Thymus (tissue), 11 donors: ENCODE measurements at regions not wholly inside any gene's neighbourhood (a gene's known extent, or its start where the extent isn't known, plus 50 kb on each side); places are given as distances from the start of the nearest gene placed in this dataset.

Experiments
- DNase-seq, 9 donors: peaks; one replicate each; pipeline ENCODE4 v3.0.0-alpha.2; 2013; ENCODE audit warnings: low spot score in 9 of 9, low read depth in 6 of 9, missing footprints in 1 of 9
- H3K27ac ChIP-seq, 2 donors: one replicate each; pipeline ENCODE4 v1.5.1; 2013; ENCODE audit warnings: control low read depth in 1 of 2, low read depth in 1 of 2, low read length in 1 of 2, mild to moderate bottlenecking in 1 of 2, moderate library complexity in 1 of 2
- H3K27me3 ChIP-seq, 2 donors: one replicate each; pipeline ENCODE4 v1.5.1; 2013; ENCODE audit warnings: low read length in 1 of 2; ENCODE audit not compliant: control insufficient read depth in 2 of 2, insufficient read depth in 1 of 2
- H3K36me3 ChIP-seq, 2 donors: one replicate each; pipeline ENCODE4 v1.5.1; 2013; ENCODE audit warnings: low read length in 1 of 2, mild to moderate bottlenecking in 1 of 2, moderate library complexity in 1 of 2; ENCODE audit not compliant: control insufficient read depth in 2 of 2, insufficient read depth in 2 of 2
- H3K4me1 ChIP-seq, 2 donors: one replicate each; pipeline ENCODE4 v1.5.1; 2013; ENCODE audit warnings: low read length in 2 of 2; ENCODE audit not compliant: control insufficient read depth in 2 of 2, insufficient read depth in 2 of 2
- H3K4me3 ChIP-seq, 2 donors: one replicate each; pipeline ENCODE4 v1.5.1; 2013; ENCODE audit warnings: low read length in 2 of 2, control low read depth in 1 of 2, mild to moderate bottlenecking in 1 of 2
- H3K9me3 ChIP-seq, 2 donors: one replicate each; pipeline ENCODE4 v1.5.1; 2013; ENCODE audit warnings: low read length in 1 of 2, mild to moderate bottlenecking in 1 of 2; ENCODE audit not compliant: control insufficient read depth in 2 of 2, insufficient read depth in 1 of 2
- WGBS: extraction: QIAGEN DNeasy Blood & Tissue Kit; methylation state at CpG from one replicate; pipeline ENCODE4 v1.1.7; 2013; 5-methylcytosine and 5-hydroxymethylcytosine counted together
- donor health status: healthy.

DNA sequence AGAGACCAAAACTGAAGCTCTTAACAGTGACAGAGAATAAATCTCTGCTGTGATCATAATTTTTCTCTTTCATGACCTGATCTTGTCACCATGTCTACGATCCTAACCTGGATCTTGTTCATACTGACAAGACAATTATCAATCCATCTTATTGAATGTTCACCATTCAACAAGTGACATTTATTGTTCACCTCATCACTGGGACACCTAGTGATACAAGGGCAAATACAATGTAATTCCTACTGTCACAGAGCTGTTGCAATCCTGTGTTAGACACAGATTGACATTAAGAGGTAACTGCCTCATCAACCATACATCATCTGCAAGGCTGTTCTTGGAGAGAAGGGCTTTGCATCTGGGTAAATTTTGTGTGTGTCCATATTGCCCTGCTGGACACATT is 942.4 kb upstream of the PRR20A start:
- Histone ChIP-seq H3K36me3 (no peaks in the 10 kb centered on the region), H3K4me1 (no peaks in the 10 kb centered on the region), H3K27me3 (no peaks in the 10 kb centered on the region), H3K9me3 (no peaks in the 10 kb centered on the region), H3K27ac (no peak overlapping the region), H3K4me3 (no peak overlapping the region)
- no peak for DNase-seq
- 81% methylated on average over 1 of the region's 1 CpG for WGBS

DNA sequence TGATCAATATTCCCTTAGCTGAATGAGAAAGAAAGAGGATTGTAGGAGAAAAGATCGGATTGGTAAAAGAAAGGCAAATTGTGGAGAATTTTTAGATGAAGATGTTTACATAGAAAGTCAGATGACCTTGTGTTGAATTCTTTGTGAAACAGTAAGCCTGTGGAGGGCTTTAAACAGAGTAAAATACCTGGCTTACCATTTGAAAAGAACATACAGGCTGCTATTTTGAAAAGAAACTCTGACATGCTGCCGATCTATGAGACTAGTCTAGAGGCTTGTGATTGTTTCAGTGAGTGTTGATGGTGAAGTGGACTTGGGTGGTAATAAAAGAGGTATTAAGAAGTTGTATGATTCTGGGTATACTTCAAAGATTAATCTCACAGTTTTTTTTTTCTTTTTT is 938.9 kb upstream of the PRR20A start:
- Histone ChIP-seq H3K4me1 (no peaks in the 10 kb centered on the region), H3K36me3 (no peaks in the 10 kb centered on the region), H3K27ac (no peak overlapping the region), H3K4me3 (no peak overlapping the region), H3K9me3 (no peaks in the 10 kb centered on the region), H3K27me3 (no peaks in the 10 kb centered on the region)
- DNase-seq: no peak
- 64% methylated on average over 2 of the region's 2 CpGs for WGBS

- Histone ChIP-seq H3K9me3 (peaks cover 0 to 1% of the 10 kb centered on the region in 2 donors), H3K4me3 (no peak overlapping the region), H3K27me3 (no peaks in the 10 kb centered on the region), H3K4me1 (no peaks in the 10 kb centered on the region), H3K27ac (no peak overlapping the region), H3K36me3 (no peaks in the 10 kb centered on the region)
- no peak for DNase-seq
- 96% methylated on average over 1 of the region's 1 CpG for WGBS
Observed at GRCh38 chr13:56216221-56216620, 924.5 kb upstream of the PRR20A start.

GRCh38 chr13:56247692-56248091 is 893.0 kb upstream of the PRR20A start:
- WGBS: 89% methylated on average over 2 of the region's 2 CpGs
- Histone ChIP-seq H3K9me3 (peaks cover 0 to 8% of the 10 kb centered on the region in 2 donors), H3K36me3 (no peaks in the 10 kb centered on the region), H3K27me3 (no peaks in the 10 kb centered on the region), H3K27ac (no peak overlapping the region), H3K4me3 (no peak overlapping the region), H3K4me1 (no peaks in the 10 kb centered on the region)
- no peak for DNase-seq

- H3K36me3 ChIP-seq: no peaks in the 10 kb centered on the region
- H3K4me1 ChIP-seq: no peaks in the 10 kb centered on the region
- H3K27me3 ChIP-seq: no peaks in the 10 kb centered on the region
- no peaks in the 10 kb centered on the region for H3K9me3 ChIP-seq
- WGBS: 81% methylated on average over 1 of the region's 1 CpG
- H3K4me3 ChIP-seq: no peak overlapping the region
- DNase-seq: no peak
- no peak overlapping the region for H3K27ac ChIP-seq
Observed at GRCh38 chr13:56271686-56272085, 869.0 kb upstream of the PRR20A start.

DNA sequence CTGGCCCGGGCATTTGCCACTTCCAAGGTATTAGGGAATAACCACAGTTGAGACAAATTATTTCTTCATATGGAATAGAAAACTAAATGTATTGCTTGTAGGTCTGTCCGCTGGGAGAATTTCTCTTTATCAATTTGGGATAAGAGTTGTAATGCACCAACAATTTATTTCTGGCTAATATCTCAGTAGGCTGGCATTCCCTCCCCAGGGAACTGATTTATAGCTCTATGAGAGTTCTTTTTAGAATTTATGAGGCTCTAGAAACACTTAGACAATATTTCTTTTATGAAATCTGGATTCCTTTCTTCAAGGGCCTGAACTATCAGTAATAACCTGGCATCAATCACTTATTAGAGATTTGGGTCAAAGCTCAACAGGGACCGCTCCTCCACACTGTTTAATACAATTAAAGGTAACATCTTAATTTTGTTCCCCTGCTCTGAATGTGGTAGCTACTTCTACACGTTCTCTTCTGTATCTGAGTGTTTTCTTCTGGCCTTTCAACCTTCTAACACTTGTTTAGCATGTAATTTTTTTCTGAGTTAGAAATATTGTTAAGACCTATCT is 857.4 kb upstream of the PRR20A start:
- DNase-seq: no peak
- Histone ChIP-seq H3K36me3 (no peaks in the 10 kb centered on the region), H3K27ac (no peak overlapping the region), H3K4me1 (no peaks in the 10 kb centered on the region), H3K4me3 (no peak overlapping the region), H3K9me3 (no peaks in the 10 kb centered on the region), H3K27me3 (no peaks in the 10 kb centered on the region)
- WGBS: 82% methylated on average over 4 of the region's 4 CpGs

DNA sequence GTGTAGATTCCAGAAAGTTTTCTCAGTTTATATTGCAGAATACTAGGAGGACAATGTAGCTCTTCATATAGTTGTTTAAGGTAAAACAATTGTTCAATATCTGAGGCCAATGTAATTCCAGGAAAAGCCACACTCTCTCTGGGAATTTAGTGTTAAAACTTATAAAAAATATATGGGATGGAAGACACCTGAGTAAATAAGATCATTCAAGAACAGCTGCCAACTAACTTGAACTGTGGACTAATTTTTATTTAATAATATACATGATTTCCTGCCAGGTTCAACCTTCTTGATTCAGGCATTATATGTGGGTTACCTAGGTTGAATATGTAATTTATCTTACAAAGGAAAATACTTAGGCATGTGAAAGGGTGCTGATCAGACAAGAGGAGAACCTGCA is 841.1 kb upstream of the PRR20A start:
- no peaks in the 10 kb centered on the region for H3K4me1 ChIP-seq
- H3K36me3 ChIP-seq: no peaks in the 10 kb centered on the region

GRCh38 chr13:56314765-56315164 is 826.0 kb upstream of the PRR20A start:
- no peak for DNase-seq
- 52% methylated on average over 3 of the region's 3 CpGs for WGBS
- Histone ChIP-seq H3K9me3 (no peaks in the 10 kb centered on the region), H3K4me3 (no peak overlapping the region), H3K27ac (no peak overlapping the region), H3K36me3 (no peaks in the 10 kb centered on the region), H3K4me1 (no peaks in the 10 kb centered on the region), H3K27me3 (no peaks in the 10 kb centered on the region)

More for the DNA sequence above, 841.1 kb upstream of the PRR20A start:
- H3K27me3 ChIP-seq: no peaks in the 10 kb centered on the region
- H3K27ac ChIP-seq: no peak overlapping the region
- no peak for DNase-seq
- H3K4me3 ChIP-seq: no peak overlapping the region
- H3K9me3 ChIP-seq: no peaks in the 10 kb centered on the region

GRCh38 chr13:56317841-56318240 is 822.9 kb upstream of the PRR20A start:
- Histone ChIP-seq H3K36me3 (no peaks in the 10 kb centered on the region), H3K4me3 (no peak overlapping the region), H3K27me3 (no peaks in the 10 kb centered on the region), H3K9me3 (no peaks in the 10 kb centered on the region), H3K4me1 (no peaks in the 10 kb centered on the region), H3K27ac (no peak overlapping the region)
- DNase-seq: no peak
- WGBS: 98% methylated on average over 2 of the region's 2 CpGs

DNA sequence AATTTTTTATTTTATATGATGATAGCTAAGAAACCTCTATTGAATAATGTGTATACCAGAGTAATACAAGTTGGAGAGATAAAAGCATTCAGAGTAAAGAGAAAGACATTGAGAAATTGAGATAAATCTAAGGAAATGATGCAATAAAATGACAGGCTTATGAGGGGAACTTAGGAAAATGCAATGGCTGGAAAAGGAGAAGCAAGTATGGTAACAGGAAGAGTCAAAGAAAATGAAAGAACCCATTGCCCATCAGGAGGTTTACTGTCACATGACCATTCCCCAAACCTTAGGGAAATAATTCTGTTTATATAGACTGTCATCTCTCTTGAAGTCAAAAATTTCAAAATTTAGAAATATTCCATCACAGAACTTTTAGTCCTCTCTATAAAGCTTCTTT is 808.0 kb upstream of the PRR20A start:
- DNase-seq: no peak
- H3K4me3 ChIP-seq: no peak overlapping the region

More for the DNA sequence above, 808.0 kb upstream of the PRR20A start:
- H3K27ac ChIP-seq: no peak overlapping the region
- H3K36me3 ChIP-seq: no peaks in the 10 kb centered on the region
- H3K27me3 ChIP-seq: no peaks in the 10 kb centered on the region
- H3K4me1 ChIP-seq: no peaks in the 10 kb centered on the region
- H3K9me3 ChIP-seq: no peaks in the 10 kb centered on the region
